A673 (cell line): ENCODE measurements at regions not wholly inside any gene's neighbourhood (a gene's known extent, or its start where the extent isn't known, plus 50 kb on each side); places are given as distances from the start of the nearest gene placed in this dataset.

ENCODE experiments used
- BruUV-seq: library from RNA; stranded (reverse); fragments of 400-500 nt; replicated peaks from 2 replicates; lab custom pipeline; 2021; lab: Mats Ljungman, UMichigan
- CTCF ChIA-PET: fragments of 300-600 bp; sonication (Branson Sonifier 250); formaldehyde crosslinking; loops from one replicate; lab custom pipeline; 2022; ENCODE audit warnings: antibody characterized with exemption; lab: Charles Lee
- POLR2A ChIA-PET: fragments of 300-600 bp; sonication (Branson Sonifier 250); formaldehyde crosslinking; loops from one replicate; lab custom pipeline; 2022; ENCODE audit warnings: antibody characterized with exemption; ENCODE audit not compliant: low non-redundant PET; lab: Charles Lee
- DNase-seq: peaks from one replicate; pipeline ENCODE4 v3.0.0-alpha.2; 2015; ENCODE audit warnings: low spot score
- H3K27ac ChIP-seq: fragments of 200-600 bp; sonication (generic); 2 replicates; pipeline ENCODE4 v1.5.1; 2016; ENCODE audit warnings: mixed run types, low read depth, mild to moderate bottlenecking, mixed read lengths, antibody characterized with exemption, low read length; ENCODE audit not compliant: poor library complexity, severe bottlenecking
- H3K27me3 ChIP-seq: fragments of 200-600 bp; sonication (generic); replicated peaks from 2 replicates; pipeline ENCODE4 v1.6.1; 2017; ENCODE audit warnings: mixed run types, low read depth, mild to moderate bottlenecking, mixed read lengths, antibody characterized with exemption, low read length; ENCODE audit not compliant: insufficient read depth, poor library complexity
- H3K36me3 ChIP-seq: fragments of 200-600 bp; sonication (generic); 2 replicates; pipeline ENCODE4 v1.6.1; 2016; ENCODE audit warnings: mixed run types, mild to moderate bottlenecking, mixed read lengths, antibody characterized with exemption, low read length; ENCODE audit not compliant: insufficient read depth, poor library complexity, severe bottlenecking
- H3K4me1 ChIP-seq: fragments of 200-600 bp; sonication (generic); 2 replicates; pipeline ENCODE4 v1.6.1; 2017; ENCODE audit warnings: mixed run types, mild to moderate bottlenecking, mixed read lengths, antibody characterized with exemption, low read length; ENCODE audit not compliant: insufficient read depth, poor library complexity, severe bottlenecking
- H3K4me3 ChIP-seq: fragments of 200-600 bp; sonication (generic); 2 replicates; pipeline ENCODE4 v1.5.1; 2016; ENCODE audit warnings: low read depth, mixed run types, mild to moderate bottlenecking, mixed read lengths, low read length; ENCODE audit not compliant: poor library complexity, severe bottlenecking
- H3K9me3 ChIP-seq: fragments of 200-600 bp; sonication (generic); 2 replicates; pipeline ENCODE4 v1.6.1; 2016; ENCODE audit warnings: mixed run types, low read depth, mild to moderate bottlenecking, mixed read lengths, antibody characterized with exemption, low read length; ENCODE audit not compliant: poor library complexity, severe bottlenecking
- EZH2 ChIP-seq: fragments of 200-600 bp; sonication (generic); IDR thresholded peaks from 2 replicates; pipeline ENCODE4 v1.6.1; 2017; ENCODE audit warnings: borderline replicate concordance, low read depth, mild to moderate bottlenecking, mixed read lengths, antibody characterized with exemption, low read length; ENCODE audit not compliant: poor library complexity, severe bottlenecking
- intact Hi-C: fragments of 100-400 bp; cut with micrococcal nuclease; formaldehyde crosslinking; loops from one replicate; pipeline ENCODE4 v1.10.0; 2022; ENCODE audit not compliant: unreplicated experiment
- TF ChIP-seq, protein P1 (sequence below): fragments of 300-800, 200-600 bp; sonication (generic); conservative IDR thresholded peaks from 2 replicates; pipeline ENCODE4 v1.5.1; 2017; ENCODE audit warnings: low read depth, mild to moderate bottlenecking, antibody characterized with exemption, low read length, moderate library complexity, mixed read lengths

DNA sequence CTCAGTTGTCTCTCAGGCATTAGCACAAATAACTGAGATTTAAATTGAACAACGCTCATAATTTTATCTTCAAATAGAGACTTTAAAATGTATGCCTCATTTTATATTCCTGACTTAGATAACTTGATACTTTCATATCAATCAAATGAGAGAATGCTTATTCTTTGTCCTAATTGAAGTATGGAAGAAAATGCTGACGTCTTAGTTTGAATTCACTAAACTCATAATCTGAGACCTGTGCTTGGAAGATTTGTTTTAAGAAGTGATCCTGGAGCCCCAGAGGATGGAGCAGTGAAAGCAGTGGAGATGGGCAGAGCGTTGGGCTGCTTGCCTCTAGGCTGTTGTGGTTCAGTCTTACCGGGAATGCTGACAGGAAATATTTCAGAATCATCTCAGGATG is 76.1 kb downstream of the ZNF518B start:
- CTCF ChIA-PET: no interaction called here

DNA sequence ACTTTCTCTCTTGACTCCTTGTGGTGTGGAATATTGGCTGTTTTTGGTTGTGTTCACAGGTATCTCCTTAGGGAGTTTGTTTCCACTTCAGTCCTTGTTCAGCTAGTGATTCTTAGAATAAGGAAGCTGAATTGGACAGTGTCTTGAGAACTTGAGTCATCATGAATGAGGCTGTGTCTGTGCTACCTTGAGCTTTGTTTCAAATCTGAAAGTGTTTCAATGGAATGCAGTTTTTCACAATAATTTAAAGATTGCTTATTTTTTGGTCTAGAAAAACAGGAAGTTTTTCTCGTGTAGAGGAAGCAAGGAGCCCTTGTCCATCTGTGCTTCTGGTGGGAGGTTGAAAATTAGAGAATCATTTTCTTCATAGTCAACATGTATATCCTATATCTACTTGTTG is 76.5 kb downstream of the ZNF518B start:
- ChIA-PET CTCF (interaction anchor here (0.6 kb wide), 1 partner anchor 223 kb away, joined by 4 read pairs; no protein-coding TSS in a partner anchor), POLR2A (no interaction called here)
- BruUV-seq: no TSS peak

More for the DNA sequence above, 76.1 kb downstream of the ZNF518B start:
- POLR2A ChIA-PET: no interaction called here
- DNase-seq: no peak
- no peaks in the 10 kb centered on the region for H3K27me3 ChIP-seq
- H3K27ac ChIP-seq: no peak overlapping the region
- TF ChIP-seq EZH2: no peak
- TF ChIP-seq, protein P1, sequence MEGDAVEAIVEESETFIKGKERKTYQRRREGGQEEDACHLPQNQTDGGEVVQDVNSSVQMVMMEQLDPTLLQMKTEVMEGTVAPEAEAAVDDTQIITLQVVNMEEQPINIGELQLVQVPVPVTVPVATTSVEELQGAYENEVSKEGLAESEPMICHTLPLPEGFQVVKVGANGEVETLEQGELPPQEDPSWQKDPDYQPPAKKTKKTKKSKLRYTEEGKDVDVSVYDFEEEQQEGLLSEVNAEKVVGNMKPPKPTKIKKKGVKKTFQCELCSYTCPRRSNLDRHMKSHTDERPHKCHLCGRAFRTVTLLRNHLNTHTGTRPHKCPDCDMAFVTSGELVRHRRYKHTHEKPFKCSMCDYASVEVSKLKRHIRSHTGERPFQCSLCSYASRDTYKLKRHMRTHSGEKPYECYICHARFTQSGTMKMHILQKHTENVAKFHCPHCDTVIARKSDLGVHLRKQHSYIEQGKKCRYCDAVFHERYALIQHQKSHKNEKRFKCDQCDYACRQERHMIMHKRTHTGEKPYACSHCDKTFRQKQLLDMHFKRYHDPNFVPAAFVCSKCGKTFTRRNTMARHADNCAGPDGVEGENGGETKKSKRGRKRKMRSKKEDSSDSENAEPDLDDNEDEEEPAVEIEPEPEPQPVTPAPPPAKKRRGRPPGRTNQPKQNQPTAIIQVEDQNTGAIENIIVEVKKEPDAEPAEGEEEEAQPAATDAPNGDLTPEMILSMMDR: no peak
- no TSS peak for BruUV-seq
- intact Hi-C loops: no loop called here
- H3K4me1 ChIP-seq: no peaks in the 10 kb centered on the region
- H3K9me3 ChIP-seq: no peaks in the 10 kb centered on the region
- no peaks in the 10 kb centered on the region for H3K36me3 ChIP-seq
- no peak overlapping the region for H3K4me3 ChIP-seq

DNA sequence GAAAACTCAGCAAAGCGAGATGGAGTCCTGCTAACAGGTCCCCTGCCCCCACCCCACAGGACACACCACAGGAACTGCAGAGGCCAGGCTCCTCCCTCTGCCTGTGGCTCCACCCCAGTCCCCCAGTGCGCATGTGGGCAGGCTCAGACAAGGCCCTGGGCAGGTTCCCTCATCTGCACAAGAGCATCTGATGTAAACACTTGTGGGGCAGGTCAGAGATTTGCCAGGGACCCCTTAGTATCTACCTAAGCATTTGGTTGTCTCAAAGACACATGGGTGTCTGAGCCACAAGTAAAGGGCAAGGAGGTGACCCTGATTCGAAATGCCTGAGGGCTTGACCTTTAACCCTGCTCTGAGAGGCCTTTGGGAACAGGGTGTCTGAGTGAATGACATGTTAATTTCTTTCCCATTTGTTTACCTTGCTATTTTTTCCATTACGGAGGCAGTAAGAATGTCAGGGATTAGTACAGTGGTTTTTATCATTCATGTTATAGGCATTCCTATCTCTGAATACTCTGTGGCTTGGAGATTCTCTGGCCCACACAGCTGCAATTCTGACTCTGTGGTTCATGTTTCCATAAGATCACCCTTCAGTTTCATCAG is 85.3 kb downstream of the ZNF518B start:
- DNase-seq: no peak
- no peak overlapping the region for H3K4me3 ChIP-seq
- no TSS peak for BruUV-seq
- no peaks in the 10 kb centered on the region for H3K27me3 ChIP-seq
- H3K36me3 ChIP-seq: no peaks in the 10 kb centered on the region
- intact Hi-C loops: no loop called here
- CTCF ChIA-PET: no interaction called here
- H3K4me1 ChIP-seq: no peaks in the 10 kb centered on the region
- no peak overlapping the region for H3K27ac ChIP-seq
- H3K9me3 ChIP-seq: no peaks in the 10 kb centered on the region
- POLR2A ChIA-PET: no interaction called here
- TF ChIP-seq EZH2: no peak
- TF ChIP-seq, protein P1: no peak

More for the DNA sequence above, 76.5 kb downstream of the ZNF518B start:
- Histone ChIP-seq H3K4me3 (no peak overlapping the region), H3K4me1 (no peaks in the 10 kb centered on the region), H3K27me3 (no peaks in the 10 kb centered on the region), H3K27ac (no peak overlapping the region), H3K36me3 (no peaks in the 10 kb centered on the region), H3K9me3 (no peaks in the 10 kb centered on the region)
- no peak for DNase-seq
- intact Hi-C loops: no loop called here
- TF ChIP-seq, protein P1: no peak
- no peak for TF ChIP-seq EZH2
